SJCRH30 (cell line): ENCODE measurements at regions not wholly inside any gene's neighbourhood (a gene's known extent, or its start where the extent isn't known, plus 50 kb on each side); places are given as distances from the start of the nearest gene placed in this dataset.
"Not testable (repeated sequence)": the region's sequence is repeated elsewhere in the genome, so short reads cannot be mapped to it uniquely, and the experiment has no call there.

Experiments
- DNase-seq, 2 experiments: peaks; one replicate each; pipeline ENCODE4 v3.0.0-alpha.2; 2015 to 2020
- H3K27ac ChIP-seq: fragments of 250-450 bp; sonication (Bioruptor Pico); 2 replicates; pipeline ENCODE4 v1.5.1; 2020; ENCODE audit warnings: mild to moderate bottlenecking, moderate library complexity
- H3K27me3 ChIP-seq: fragments of 250-450 bp; sonication (Bioruptor Pico); 2 replicates; pipeline ENCODE4 v1.5.1; 2020; ENCODE audit warnings: mild to moderate bottlenecking, moderate library complexity
- H3K36me3 ChIP-seq: fragments of 250-450 bp; sonication (Bioruptor Pico); 2 replicates; pipeline ENCODE4 v1.5.1; 2020; ENCODE audit warnings: mild to moderate bottlenecking, moderate library complexity
- H3K4me1 ChIP-seq: fragments of 250-450 bp; sonication (Bioruptor Pico); 2 replicates; pipeline ENCODE4 v1.5.1; 2020; ENCODE audit warnings: mild to moderate bottlenecking, moderate library complexity
- H3K4me3 ChIP-seq: fragments of 250-450 bp; sonication (Bioruptor Pico); 2 replicates; pipeline ENCODE4 v1.5.1; 2020; ENCODE audit warnings: mild to moderate bottlenecking, moderate library complexity
- H3K9me3 ChIP-seq: fragments of 250-450 bp; sonication (Bioruptor Pico); replicated peaks from 2 replicates; pipeline ENCODE4 v1.5.1; 2020; ENCODE audit warnings: mild to moderate bottlenecking, moderate library complexity

- Histone ChIP-seq H3K27ac (no peak overlapping the region), H3K9me3 (no peaks in the 10 kb centered on the region), H3K36me3 (no peaks in the 10 kb centered on the region), H3K27me3 (peaks cover 7% of the 10 kb centered on the region; the same call in 1 of the 2 replicates), H3K4me1 (no peaks in the 10 kb centered on the region), H3K4me3 (no peak overlapping the region)
- DNase-seq, result no peak
Measured at GRCh38 chr17:22202702-22203101, 510.4 kb downstream of the KCNJ18 start.

DNA sequence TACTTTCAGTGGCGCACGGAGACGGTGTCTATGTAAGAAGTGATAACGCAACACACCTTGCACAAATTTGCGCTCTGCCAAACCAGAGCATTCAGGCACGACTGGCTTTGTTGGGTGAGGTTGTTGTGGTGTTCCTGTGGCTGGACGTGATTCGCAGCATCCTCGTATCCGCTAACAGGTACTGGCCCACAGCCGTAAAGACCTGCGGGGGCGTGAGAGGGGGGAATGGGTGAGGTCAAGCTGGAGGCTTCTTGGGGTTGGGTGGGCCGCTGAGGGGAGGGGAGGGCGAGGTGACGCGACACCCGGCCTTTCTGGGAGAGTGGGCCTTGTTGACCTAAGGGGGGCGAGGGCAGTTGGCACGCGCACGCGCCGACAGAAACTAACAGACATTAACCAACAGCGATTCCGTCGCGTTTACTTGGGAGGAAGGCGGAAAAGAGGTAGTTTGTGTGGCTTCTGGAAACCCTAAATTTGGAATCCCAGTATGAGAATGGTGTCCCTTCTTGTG lies 510.9 kb downstream of the KCNJ18 start:
- no peak for DNase-seq
- Histone ChIP-seq H3K27me3 (peaks cover 7% of the 10 kb centered on the region; the same call in 1 of the 2 replicates), H3K9me3 (no peaks in the 10 kb centered on the region), H3K36me3 (no peaks in the 10 kb centered on the region), H3K4me3 (no peak overlapping the region), H3K27ac (no peak overlapping the region), H3K4me1 (no peaks in the 10 kb centered on the region)

DNA sequence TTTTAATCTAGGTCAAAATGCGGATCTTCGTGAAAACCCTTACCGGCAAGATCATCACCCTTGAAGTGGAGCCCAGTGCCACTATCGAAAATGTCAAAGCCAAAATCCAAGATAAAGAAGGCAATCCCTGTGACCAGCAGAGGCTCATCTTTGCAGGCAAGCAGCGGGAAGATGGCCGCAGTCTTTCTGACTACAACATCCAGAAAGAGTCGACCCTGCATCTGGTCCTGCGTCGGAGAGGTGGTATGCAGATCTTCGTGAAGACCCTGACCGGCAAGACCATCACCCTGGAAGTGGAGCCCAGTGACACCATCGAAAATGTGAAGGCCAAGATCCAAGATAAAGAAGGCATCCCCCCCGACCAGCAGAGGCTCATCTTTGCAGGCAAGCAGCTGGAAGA lies 511.8 kb downstream of the KCNJ18 start:
- not testable (repeated sequence) for H3K27ac ChIP-seq, H3K9me3 ChIP-seq, DNase-seq, H3K4me1 ChIP-seq, H3K36me3 ChIP-seq, H3K4me3 ChIP-seq
- peaks cover 14% of the 10 kb centered on the region for H3K27me3 ChIP-seq

- not testable (repeated sequence) for H3K36me3 ChIP-seq, H3K9me3 ChIP-seq, H3K27ac ChIP-seq, H3K4me1 ChIP-seq, DNase-seq, H3K4me3 ChIP-seq
- H3K27me3 ChIP-seq, result peaks cover 30% of the 10 kb centered on the region
Measured at GRCh38 chr17:22210212-22210611, 517.9 kb downstream of the KCNJ18 start.

DNA sequence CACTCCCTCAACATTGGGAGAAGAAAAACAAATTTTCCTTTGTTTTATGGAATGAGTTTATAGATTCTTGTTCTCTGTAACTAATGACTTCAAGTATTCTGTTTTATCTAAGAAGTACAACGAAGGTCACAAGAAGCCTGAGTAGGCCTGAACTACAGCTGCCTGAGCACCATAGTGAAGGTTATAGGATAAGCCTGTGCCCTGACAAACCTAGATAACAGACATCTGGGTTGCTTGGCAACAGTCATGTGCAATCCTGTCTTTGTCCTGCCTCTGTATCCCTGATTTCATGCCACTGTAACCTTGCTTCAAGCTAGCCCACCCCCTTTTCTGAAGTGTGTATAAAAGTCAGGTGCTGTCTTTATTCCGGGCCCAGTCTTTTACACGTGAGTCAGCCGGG lies 520.8 kb downstream of the KCNJ18 start:
- peaks cover 27% of the 10 kb centered on the region for H3K27me3 ChIP-seq
- not testable (repeated sequence) for H3K36me3 ChIP-seq, DNase-seq, H3K27ac ChIP-seq, H3K4me3 ChIP-seq, H3K4me1 ChIP-seq, H3K9me3 ChIP-seq

GRCh38 chr17:22217135-22217534 lies 524.8 kb downstream of the KCNJ18 start:
- no peaks in the 10 kb centered on the region for H3K9me3 ChIP-seq
- no peak overlapping the region for H3K4me3 ChIP-seq
- DNase-seq, result no peak

DNA sequence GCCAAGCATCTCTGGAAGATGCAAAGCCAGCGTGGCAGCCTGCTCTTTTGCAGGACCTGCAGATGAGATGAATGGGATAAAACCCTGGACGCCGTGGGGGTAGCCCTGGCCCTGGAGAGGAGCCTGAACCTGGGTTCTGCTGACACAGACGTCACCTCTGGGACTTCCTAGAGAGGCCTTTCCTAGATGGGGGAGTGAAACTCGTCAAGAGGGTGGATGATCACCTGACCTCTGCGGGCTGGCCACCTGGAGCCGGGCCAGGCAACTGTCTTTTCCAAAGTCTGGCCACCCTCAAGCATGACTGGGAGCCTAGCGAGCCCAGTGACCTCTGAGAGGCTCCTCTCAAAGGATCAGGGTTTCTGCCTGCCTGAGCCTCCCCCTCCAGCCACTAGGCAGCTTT lies 529.0 kb downstream of the KCNJ18 start:
- H3K27me3 ChIP-seq, result peaks cover 26% of the 10 kb centered on the region
- DNase-seq, result no peak
- no peak overlapping the region for H3K4me3 ChIP-seq
- H3K4me1 ChIP-seq, result no peaks in the 10 kb centered on the region
- no peak overlapping the region for H3K27ac ChIP-seq
- no peaks in the 10 kb centered on the region for H3K9me3 ChIP-seq
- H3K36me3 ChIP-seq, result no peaks in the 10 kb centered on the region

More at GRCh38 chr17:22217135-22217534, 524.8 kb downstream of the KCNJ18 start:
- Histone ChIP-seq H3K4me1 (no peaks in the 10 kb centered on the region), H3K36me3 (no peaks in the 10 kb centered on the region), H3K27me3 (peaks cover 22% of the 10 kb centered on the region), H3K27ac (no peak overlapping the region)

DNA sequence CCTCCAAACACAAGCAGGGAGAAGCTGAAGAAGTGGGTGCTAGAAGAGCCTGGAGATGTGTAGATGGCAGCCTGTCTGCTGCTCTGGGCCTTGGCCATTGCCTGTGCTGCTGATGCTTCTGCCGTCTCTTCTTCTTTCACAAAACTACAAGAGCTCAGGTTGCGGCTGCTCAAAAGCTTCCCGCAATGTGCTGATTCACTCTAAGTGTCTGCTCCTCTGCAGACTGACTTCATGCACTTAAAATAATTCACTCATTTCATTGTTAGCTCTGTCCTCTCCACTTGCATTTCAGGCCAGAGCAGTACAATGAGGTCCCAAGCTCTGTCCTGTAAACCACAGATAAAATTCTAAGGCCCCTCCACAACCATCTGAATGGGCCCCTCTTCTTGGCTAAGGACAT lies 534.2 kb downstream of the KCNJ18 start:
- DNase-seq, H3K27ac ChIP-seq: not testable (repeated sequence)

DNA sequence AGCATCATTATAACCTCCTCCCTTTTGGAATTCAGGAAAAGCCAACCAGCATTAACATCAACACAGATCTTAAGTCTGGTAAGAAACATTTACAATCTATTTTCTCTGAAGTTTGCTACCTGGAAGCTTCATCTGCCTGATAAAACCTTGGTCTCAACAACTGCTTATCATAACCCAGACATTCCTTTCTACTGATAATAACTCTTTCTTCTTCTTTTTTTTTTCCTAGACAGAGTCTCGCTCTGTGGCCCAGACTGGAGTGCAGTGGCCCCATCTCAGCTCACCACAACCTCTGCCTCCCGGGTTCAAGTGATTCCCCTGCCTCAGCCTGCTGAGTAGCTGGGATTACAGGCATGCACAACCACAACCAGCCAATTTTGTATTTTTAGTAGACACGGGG lies 534.6 kb downstream of the KCNJ18 start:
- not testable (repeated sequence) for H3K4me3 ChIP-seq, H3K27ac ChIP-seq, H3K9me3 ChIP-seq, H3K4me1 ChIP-seq, DNase-seq, H3K36me3 ChIP-seq
- peaks cover 15% of the 10 kb centered on the region for H3K27me3 ChIP-seq

More for the DNA sequence above, 534.2 kb downstream of the KCNJ18 start:
- H3K27me3 ChIP-seq, result peaks cover 15% of the 10 kb centered on the region
- not testable (repeated sequence) for H3K36me3 ChIP-seq, H3K4me1 ChIP-seq, H3K9me3 ChIP-seq, H3K4me3 ChIP-seq

GRCh38 chr17:22227699-22228553 lies 535.6 kb downstream of the KCNJ18 start:
- H3K9me3 ChIP-seq, H3K27ac ChIP-seq, H3K4me1 ChIP-seq, H3K4me3 ChIP-seq, DNase-seq, H3K36me3 ChIP-seq: not testable (repeated sequence)
- peaks cover 15% of the 10 kb centered on the region for H3K27me3 ChIP-seq

GRCh38 chr17:22229821-22230220 lies 537.5 kb downstream of the KCNJ18 start:
- not testable (repeated sequence) for H3K36me3 ChIP-seq, H3K4me3 ChIP-seq, H3K4me1 ChIP-seq, H3K27ac ChIP-seq, DNase-seq, H3K9me3 ChIP-seq
- peaks cover 10% of the 10 kb centered on the region; the same call in 1 of the 2 replicates for H3K27me3 ChIP-seq

DNA sequence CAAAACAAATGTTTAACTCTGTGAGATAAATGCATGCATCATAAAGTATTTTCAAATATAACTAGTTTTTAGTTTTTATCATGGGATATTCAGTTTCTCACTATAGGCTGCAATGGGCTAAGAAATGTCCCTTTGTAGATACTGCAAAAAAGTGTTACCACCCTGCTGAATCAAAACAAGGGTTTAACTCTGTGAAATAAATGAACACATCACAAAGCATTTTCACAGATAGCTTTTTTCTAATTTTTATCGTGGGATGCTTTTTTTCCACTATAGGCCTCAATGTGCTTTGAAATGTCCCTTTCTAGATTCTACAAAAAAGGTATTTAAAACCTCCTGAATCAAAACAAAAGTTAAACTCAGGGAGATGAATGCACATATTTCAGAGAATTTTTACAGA lies 541.1 kb downstream of the KCNJ18 start:
- DNase-seq, result no peak
- H3K27me3 ChIP-seq, result peaks cover under 1% of the 10 kb centered on the region; the same call in 1 of the 2 replicates
- H3K4me3 ChIP-seq, result no peak overlapping the region
- H3K27ac ChIP-seq, result no peak overlapping the region
- H3K4me1 ChIP-seq, result no peaks in the 10 kb centered on the region
- no peaks in the 10 kb centered on the region for H3K36me3 ChIP-seq
- peaks cover 4% of the 10 kb centered on the region; the same call in 1 of the 2 replicates for H3K9me3 ChIP-seq

GRCh38 chr17:22242472-22242871 lies 550.1 kb downstream of the KCNJ18 start:
- Histone ChIP-seq H3K4me1 (no peaks in the 10 kb centered on the region), H3K36me3 (no peaks in the 10 kb centered on the region), H3K9me3 (no peaks in the 10 kb centered on the region), H3K4me3 (no peak overlapping the region), H3K27ac (no peak overlapping the region), H3K27me3 (no peaks in the 10 kb centered on the region)
- no peak for DNase-seq

GRCh38 chr17:22251498-22251897 lies 559.2 kb downstream of the KCNJ18 start:
- no peaks in the 10 kb centered on the region for H3K36me3 ChIP-seq
- no peaks in the 10 kb centered on the region for H3K4me1 ChIP-seq
- no peaks in the 10 kb centered on the region for H3K27me3 ChIP-seq
- H3K9me3 ChIP-seq, result no peaks in the 10 kb centered on the region
- no peak overlapping the region for H3K27ac ChIP-seq
- DNase-seq, result no peak
- H3K4me3 ChIP-seq, result no peak overlapping the region

DNA sequence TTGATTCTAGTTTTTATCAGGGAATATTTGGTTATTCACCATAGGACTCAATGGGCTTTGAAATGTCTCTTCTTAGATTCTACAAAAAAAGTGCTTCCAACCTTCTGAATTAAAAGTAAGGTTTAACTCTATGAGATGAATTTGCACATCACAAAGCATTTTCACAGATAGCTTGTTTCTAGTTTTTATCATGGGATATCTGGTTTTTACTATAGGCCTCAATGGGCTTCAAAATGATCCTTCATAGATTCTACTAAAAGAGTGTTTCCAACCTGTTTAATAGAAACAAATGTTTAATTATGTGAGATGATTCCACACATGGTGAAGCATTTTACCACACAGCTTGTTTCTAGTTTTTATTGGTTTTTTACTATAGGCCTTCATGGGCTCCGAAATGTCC lies 560.7 kb downstream of the KCNJ18 start:
- DNase-seq, result no peak
- Histone ChIP-seq H3K27me3 (no peaks in the 10 kb centered on the region), H3K9me3 (no peaks in the 10 kb centered on the region), H3K27ac (no peak overlapping the region), H3K36me3 (no peaks in the 10 kb centered on the region), H3K4me3 (no peak overlapping the region), H3K4me1 (no peaks in the 10 kb centered on the region)

- H3K4me3 ChIP-seq, result no peak overlapping the region
- DNase-seq, result no peak
- H3K9me3 ChIP-seq, result no peaks in the 10 kb centered on the region
Measured at GRCh38 chr17:22265807-22266206, 573.5 kb downstream of the KCNJ18 start.

More at GRCh38 chr17:22265807-22266206, 573.5 kb downstream of the KCNJ18 start:
- Histone ChIP-seq H3K36me3 (no peaks in the 10 kb centered on the region), H3K4me1 (no peaks in the 10 kb centered on the region), H3K27me3 (peaks cover 15% of the 10 kb centered on the region; the same call in 1 of the 2 replicates), H3K27ac (no peak overlapping the region)
